ENCODE measurements at regions not wholly inside any gene's neighbourhood (a gene's known extent, or its start where the extent isn't known, plus 50 kb on each side); places are given as distances from the start of the nearest gene placed in this dataset.

GRCh38 chr4:184528051-184528450, 53.7 kb upstream of the IRF2 start:
- no peak for DNase-seq

GRCh38 chr4:184526228-184526627, 51.9 kb upstream of the IRF2 start:
- no peak for DNase-seq

Measured in NCI-H2227 treated with DMSO at 0.1 percent for 48 hours (cell line).